HEK293 (cell line): ENCODE measurements at regions not wholly inside any gene's neighbourhood (a gene's known extent, or its start where the extent isn't known, plus 50 kb on each side); places are given as distances from the start of the nearest gene placed in this dataset.

Experiments used
- CTCF ChIA-PET: fragments of 350-600 bp; formaldehyde crosslinking; extraction: SDS; loops from one replicate; lab custom pipeline; 2021; ENCODE audit warnings: antibody characterized with exemption; lab: Yijun Ruan, JAX
- POLR2A ChIA-PET: fragments of 300-600 bp; formaldehyde crosslinking; extraction: SDS; loops from one replicate; lab custom pipeline; 2020; ENCODE audit warnings: antibody characterized with exemption, inconsistent platforms; lab: Yijun Ruan, JAX
- H3K27ac ChIP-seq: fragments of 200-500 bp; sonication (Bioruptor generic); 2 replicates; pipeline ENCODE4 v1.5.1; 2014; ENCODE audit warnings: low read depth, low read length, control low read depth, inconsistent platforms; ENCODE audit errors: extremely low read depth
- H3K36me3 ChIP-seq, 2 experiments: fragments of 200-500 bp in 1 of 2; sonication (Bioruptor generic) in 1 of 2; 1 replicate in 1 of 2; 2 replicates in 1 of 2; pipeline ENCODE4 v1.5.1; 2014 to 2017; ENCODE audit warnings: inconsistent platforms in 2 of 2, low read length in 2 of 2; ENCODE audit not compliant: control insufficient read depth in 2 of 2, insufficient read depth in 1 of 2
- H3K4me1 ChIP-seq: fragments of 200-500 bp; sonication (Bioruptor generic); 2 replicates; pipeline ENCODE4 v1.5.1; 2014; ENCODE audit warnings: mild to moderate bottlenecking, low read length, inconsistent platforms; ENCODE audit not compliant: control insufficient read depth, insufficient read depth
- H3K4me3 ChIP-seq: 2 replicates; pipeline ENCODE4 v1.5.1; 2011; ENCODE audit warnings: low read depth, mild to moderate bottlenecking, control low read depth, low read length, moderate library complexity
- H3K9me3 ChIP-seq: fragments of 200-500 bp; sonication (Bioruptor generic); 2 replicates; pipeline ENCODE4 v1.5.1; 2014; ENCODE audit warnings: low read depth, low read length, inconsistent platforms; ENCODE audit not compliant: control insufficient read depth, insufficient read depth
- FEZF1 ChIP-seq: fragments of 450-650 bp; formaldehyde crosslinking; IDR thresholded peaks from 2 replicates; pipeline ENCODE4 v1.5.1; 2016; ENCODE audit warnings: missing biosample characterization, missing genetic modification characterization
- GLIS1 ChIP-seq: fragments of 450-650 bp; formaldehyde crosslinking; IDR thresholded peaks from 2 replicates; pipeline ENCODE4 v1.5.1; 2016; ENCODE audit warnings: missing biosample characterization, missing genetic modification characterization
- HOXC10 ChIP-seq: sonication (generic); formaldehyde crosslinking; IDR thresholded peaks from 2 replicates; pipeline ENCODE4 v1.8.1; 2023; ENCODE audit warnings: mild to moderate bottlenecking, missing genetic modification reagents
- HOXD13 ChIP-seq: sonication (generic); formaldehyde crosslinking; IDR thresholded peaks from 2 replicates; pipeline ENCODE4 v1.8.0; 2022; ENCODE audit warnings: missing genetic modification reagents, borderline replicate concordance
- REPIN1 ChIP-seq: fragments of 450-650 bp; formaldehyde crosslinking; IDR thresholded peaks from 2 replicates; pipeline ENCODE4 v1.5.1; 2017; ENCODE audit warnings: missing biosample characterization, missing genetic modification characterization, low read depth
- SCRT2 ChIP-seq: fragments of 450-650 bp; formaldehyde crosslinking; IDR thresholded peaks from 2 replicates; pipeline ENCODE4 v1.5.1; 2016; ENCODE audit warnings: missing biosample characterization, missing genetic modification characterization
- TRIM28 ChIP-seq: IDR thresholded peaks from 2 replicates; pipeline ENCODE4 v1.6.1; 2011; ENCODE audit warnings: low read length, control low read depth, borderline replicate concordance
- YY1 ChIP-seq: fragments of 450-650 bp; formaldehyde crosslinking; IDR thresholded peaks from 2 replicates; pipeline ENCODE4 v1.5.1; 2018; ENCODE audit warnings: missing biosample characterization, missing genetic modification characterization
- ZBTB49 ChIP-seq: fragments of 450-650 bp; formaldehyde crosslinking; IDR thresholded peaks from 2 replicates; pipeline ENCODE4 v1.5.1; 2016; ENCODE audit warnings: missing biosample characterization, missing genetic modification characterization, low read depth
- ZFP69B ChIP-seq: fragments of 450-650 bp; formaldehyde crosslinking; IDR thresholded peaks from 2 replicates; pipeline ENCODE4 v1.5.1; 2016; ENCODE audit warnings: missing biosample characterization, missing genetic modification characterization
- ZNF157 ChIP-seq: fragments of 450-650 bp; formaldehyde crosslinking; IDR thresholded peaks from 2 replicates; pipeline ENCODE4 v1.5.1; 2016; ENCODE audit warnings: missing biosample characterization, missing genetic modification characterization
- ZNF169 ChIP-seq: fragments of 450-650 bp; formaldehyde crosslinking; IDR thresholded peaks from 2 replicates; pipeline ENCODE4 v1.5.1; 2016; ENCODE audit warnings: missing biosample characterization, missing genetic modification characterization
- ZNF18 ChIP-seq: fragments of 450-650 bp; formaldehyde crosslinking; IDR thresholded peaks from 2 replicates; pipeline ENCODE4 v1.5.1; 2016; ENCODE audit warnings: missing biosample characterization, missing genetic modification characterization
- ZNF184 ChIP-seq: fragments of 450-650 bp; IDR thresholded peaks from 2 replicates; pipeline ENCODE4 v1.5.1; 2018; ENCODE audit warnings: missing biosample characterization, mild to moderate bottlenecking, missing genetic modification characterization
- ZNF449 ChIP-seq: fragments of 450-650 bp; formaldehyde crosslinking; IDR thresholded peaks from 2 replicates; pipeline ENCODE4 v1.5.1; 2017; ENCODE audit warnings: missing biosample characterization, mild to moderate bottlenecking, missing genetic modification characterization, moderate library complexity
- ZNF596 ChIP-seq: fragments of 450-650 bp; IDR thresholded peaks from 2 replicates; pipeline ENCODE4 v1.5.0; 2018; ENCODE audit warnings: missing biosample characterization, mild to moderate bottlenecking, missing genetic modification characterization, moderate library complexity
- ZNF664 ChIP-seq: fragments of 450-650 bp; formaldehyde crosslinking; IDR thresholded peaks from 2 replicates; pipeline ENCODE4 v1.5.1; 2016; ENCODE audit warnings: missing biosample characterization, missing genetic modification characterization
- ZNF701 ChIP-seq: fragments of 450-650 bp; formaldehyde crosslinking; IDR thresholded peaks from 2 replicates; pipeline ENCODE4 v1.5.1; 2016; ENCODE audit warnings: missing biosample characterization, missing genetic modification characterization
- ZNF76 ChIP-seq: fragments of 450-650 bp; formaldehyde crosslinking; IDR thresholded peaks from 2 replicates; pipeline ENCODE4; 2016; ENCODE audit warnings: low read depth, missing biosample characterization, missing genetic modification characterization, borderline replicate concordance
- ZNF785 ChIP-seq: fragments of 450-650 bp; formaldehyde crosslinking; IDR thresholded peaks from 2 replicates; pipeline ENCODE4 v1.5.1; 2016; ENCODE audit warnings: missing biosample characterization, missing genetic modification characterization
- ZSCAN5A ChIP-seq: fragments of 450-650 bp; formaldehyde crosslinking; IDR thresholded peaks from 2 replicates; pipeline ENCODE4 v1.5.1; 2016; ENCODE audit warnings: missing biosample characterization, missing genetic modification characterization

GRCh38 chr9:16345902-16346301 lies 524.6 kb downstream of the BNC2 start:
- no peak for TF ChIP-seq ZNF664 (tag by site-specific recombination)
- no peak for TF ChIP-seq ZNF184 (tag by site-specific recombination)
- no peak for TF ChIP-seq HOXD13
- TF ChIP-seq REPIN1 (tag by site-specific recombination), result no peak
- no peak for TF ChIP-seq ZBTB49 (tag by site-specific recombination)
- TF ChIP-seq ZFP69B (tag by site-specific recombination), result no peak
- TF ChIP-seq ZNF701 (tag by site-specific recombination), result no peak
- no peak for TF ChIP-seq ZNF76 (tag by site-specific recombination)
- TF ChIP-seq HOXC10, result no peak
- no peak for TF ChIP-seq FEZF1 (tag by site-specific recombination)
- peaks cover 7% of the 10 kb centered on the region; the same call in 1 of the 2 replicates for H3K4me1 ChIP-seq
- H3K9me3 ChIP-seq, result no peaks in the 10 kb centered on the region
- no peaks in the 10 kb centered on the region for H3K36me3 ChIP-seq
- POLR2A ChIA-PET, result no interaction called here
- no peak overlapping the region for H3K4me3 ChIP-seq
- no peak overlapping the region for H3K27ac ChIP-seq
- CTCF ChIA-PET, result no interaction called here

- Histone ChIP-seq H3K4me3 (no peak overlapping the region), H3K9me3 (no peaks in the 10 kb centered on the region), H3K4me1 (peaks cover 7% of the 10 kb centered on the region; the same call in 1 of the 2 replicates)
- CTCF ChIA-PET, result interaction anchor here (0.6 kb wide), 1 partner anchor 192 kb away, joined by 3 read pairs; no protein-coding TSS in a partner anchor
- no peak for TF ChIP-seq ZNF785 (tag by site-specific recombination)
- no peak for TF ChIP-seq GLIS1 (tag by site-specific recombination)
- TF ChIP-seq ZSCAN5A (tag by site-specific recombination), result no peak
- TF ChIP-seq TRIM28, result no peak
- no peak for TF ChIP-seq SCRT2 (tag by site-specific recombination)
- no peak for TF ChIP-seq ZNF157
- no peak for TF ChIP-seq ZNF596 (tag by site-specific recombination)
- TF ChIP-seq ZNF449 (tag by site-specific recombination), result no peak
- TF ChIP-seq YY1 (tag by site-specific recombination), result no peak
- TF ChIP-seq, all 188 proteins: peak for 0
- POLR2A ChIA-PET, result no interaction called here
- Histone ChIP-seq H3K27ac (no peak overlapping the region), H3K36me3 (no peaks in the 10 kb centered on the region)
Observed at GRCh38 chr9:16347886-16348285, 522.6 kb downstream of the BNC2 start.

- H3K9me3 ChIP-seq, result no peaks in the 10 kb centered on the region
- POLR2A ChIA-PET, result no interaction called here
- H3K36me3 ChIP-seq, result no peaks in the 10 kb centered on the region
- H3K4me1 ChIP-seq, result peaks cover 2% of the 10 kb centered on the region; the same call in 1 of the 2 replicates
- CTCF ChIA-PET, result interaction anchor here (0.6 to 0.7 kb wide), 2 partner anchors 196 to 347 kb away, joined by 3 read pairs; no protein-coding TSS in a partner anchor
- TF ChIP-seq ZNF18 (no peak), ZNF169 (no peak)
- no peak overlapping the region for H3K4me3 ChIP-seq
- H3K27ac ChIP-seq, result no peak overlapping the region
Observed at GRCh38 chr9:16348531-16348930, 521.9 kb downstream of the BNC2 start.
